GM12878 (cell line): ENCODE measurements at regions not wholly inside any gene's neighbourhood (a gene's known extent, or its start where the extent isn't known, plus 50 kb on each side); places are given as distances from the start of the nearest gene placed in this dataset.

Source experiments
- ATAC-seq: fragments of 200-7000 bp; cut with Tn5 transposase; 3 replicates; pipeline ENCODE4 v1.9.1; 2020; ENCODE audit warnings: mild to moderate bottlenecking, moderate library complexity
- BruUV-seq: library from RNA; stranded (reverse); fragments of 400-500 nt; replicated peaks from 2 replicates; lab custom pipeline; 2021; lab: Mats Ljungman, UMichigan
- CTCF ChIA-PET: fragments of 300-600 bp; sonication (Branson Sonifier 250); formaldehyde crosslinking; extraction: SDS; loops from one replicate; lab custom pipeline; 2021; ENCODE audit warnings: inconsistent platforms; lab: Yijun Ruan, JAX
- POLR2A ChIA-PET: fragments of 350-600 bp; formaldehyde crosslinking; extraction: SDS; loops from one replicate; lab custom pipeline; 2021; ENCODE audit warnings: inconsistent platforms; lab: Charles Lee
- RAD21 ChIA-PET: fragments of 300-600 bp; sonication (Branson Sonifier 250); formaldehyde crosslinking; loops from one replicate; lab custom pipeline; 2023; ENCODE audit warnings: antibody characterized with exemption; ENCODE audit not compliant: unreplicated experiment; lab: Charles Lee
- SMC1A ChIA-PET: fragments of 300-600 bp; sonication (Branson Sonifier 250); formaldehyde crosslinking; loops from one replicate; lab custom pipeline; 2023; ENCODE audit not compliant: unreplicated experiment, uncharacterized antibody; lab: Charles Lee
- DNase-seq: peaks from one replicate; pipeline ENCODE4 v3.0.0-alpha.2; 2011; ENCODE audit warnings: low read depth, low spot score
- FAIRE-seq: peaks from 3 replicates; lab custom pipeline; 2011; peaks lifted over from hg19 to GRCh38; lab: Jason Lieb, UNC
- H2AFZ ChIP-seq: 2 replicates; pipeline ENCODE4 v1.6.0; 2011; ENCODE audit warnings: low read depth, low read length, control low read depth; ENCODE audit not compliant: control insufficient read depth
- H3K27ac ChIP-seq: 2 replicates; pipeline ENCODE4 v1.5.1; 2011; ENCODE audit warnings: control low read depth; ENCODE audit not compliant: control insufficient read depth, insufficient read depth
- H3K27me3 ChIP-seq, 2 experiments: replicated peaks in 1 of 2; 2 replicates each; pipeline versions ENCODE4 v1.6.0 to v1.6.1; 2011; ENCODE audit warnings: low read length in 1 of 2; ENCODE audit not compliant: control insufficient read depth in 2 of 2, insufficient read depth in 2 of 2
- H3K36me3 ChIP-seq, 2 experiments: 2 replicates each; pipeline ENCODE4 v1.5.1; 2011; ENCODE audit warnings: low read length in 1 of 2; ENCODE audit not compliant: control insufficient read depth in 2 of 2, insufficient read depth in 2 of 2
- H3K4me1 ChIP-seq: 2 replicates; pipeline ENCODE4 v1.6.1; 2011; ENCODE audit warnings: mild to moderate bottlenecking, low read length, moderate library complexity, mixed read lengths; ENCODE audit not compliant: control insufficient read depth, insufficient read depth
- H3K4me2 ChIP-seq: 2 replicates; pipeline ENCODE4 v1.6.0; 2011; ENCODE audit warnings: control low read depth; ENCODE audit not compliant: control insufficient read depth, insufficient read depth
- H3K4me3 ChIP-seq: fragments of 200-600 bp; sonication (generic); 2 replicates; pipeline ENCODE4 v1.5.1; 2016
- H3K79me2 ChIP-seq: 2 replicates; pipeline ENCODE4 v1.6.0; 2011; ENCODE audit warnings: low read length; ENCODE audit not compliant: control insufficient read depth, insufficient read depth
- H3K9ac ChIP-seq: 2 replicates; pipeline ENCODE4 v1.8.0; 2011; ENCODE audit warnings: low read length, control low read depth, mixed read lengths; ENCODE audit not compliant: control insufficient read depth, insufficient read depth
- H3K9me3 ChIP-seq: replicated peaks from 3 replicates; pipeline ENCODE4 v1.5.1; 2011; ENCODE audit warnings: mild to moderate bottlenecking, low read length; ENCODE audit not compliant: control insufficient read depth, insufficient read depth
- H4K20me1 ChIP-seq: 2 replicates; pipeline ENCODE4 v1.6.0; 2011; ENCODE audit not compliant: control insufficient read depth, insufficient read depth
- BRCA1 ChIP-seq: IDR thresholded peaks from 2 replicates; pipeline ENCODE4 v1.6.1; 2011; ENCODE audit warnings: low read depth, low read length, improper control_type of control experiment
- IKZF1 ChIP-seq: fragments of 450-650 bp; conservative IDR thresholded peaks from 2 replicates; pipeline ENCODE4 v1.6.1; 2017; ENCODE audit warnings: antibody characterized with exemption, mild to moderate bottlenecking
- KAT2A ChIP-seq: conservative IDR thresholded peaks from 2 replicates; pipeline ENCODE4 v1.6.1; 2011; ENCODE audit warnings: low read depth, low read length; ENCODE audit not compliant: control insufficient read depth
- LARP7 ChIP-seq: fragments of 450-650 bp; IDR thresholded peaks from 2 replicates; pipeline ENCODE4 v1.6.1; 2017; ENCODE audit warnings: mild to moderate bottlenecking
- STAT1 ChIP-seq: fragments of 450-650 bp; conservative IDR thresholded peaks from 2 replicates; pipeline ENCODE4 v1.6.1; 2014; ENCODE audit warnings: antibody characterized with exemption, mild to moderate bottlenecking
- YY1 ChIP-seq: IDR thresholded peaks from 2 replicates; pipeline ENCODE4 v1.6.1; 2011; ENCODE audit warnings: low read depth, mild to moderate bottlenecking, low read length
- WGBS: methylation state at CpG from one replicate; pipeline ENCODE4 v1.1.6; 2016; ENCODE audit warnings: low lambda C conversion rate; ENCODE audit not compliant: insufficient replicate concordance, insufficient coverage; ENCODE audit errors: missing lambda C conversion rate; 5-methylcytosine and 5-hydroxymethylcytosine counted together
- in situ Hi-C: fragments of 300-500 bp; cut with MboI; formaldehyde crosslinking; loops from 9 replicates; pipeline ENCODE4 v1.14.3; 2018; ENCODE audit warnings: mixed read lengths
- intact Hi-C: fragments of 100-400 bp; cut with micrococcal nuclease; formaldehyde crosslinking; loops from one replicate; pipeline ENCODE4 v1.14.2; 2022; ENCODE audit not compliant: unreplicated experiment

DNA sequence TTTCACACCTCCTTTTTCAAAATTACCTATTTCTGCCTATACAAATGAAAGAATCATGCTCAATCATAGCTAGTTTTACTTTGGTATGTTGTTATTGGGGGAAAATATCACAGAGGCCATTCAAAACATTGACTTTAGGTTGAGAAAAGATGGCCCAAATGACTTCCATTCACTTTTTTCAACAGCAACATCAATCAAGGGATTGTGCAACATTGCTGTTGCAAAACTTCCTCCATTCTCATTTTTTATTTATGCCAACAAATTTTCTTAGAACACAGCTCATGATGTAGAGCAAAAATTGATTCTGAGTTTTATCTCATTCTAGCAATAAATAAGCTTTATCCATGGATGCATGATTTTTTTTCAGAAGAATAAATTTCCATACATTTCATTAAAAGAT is 93.6 kb upstream of the RORB start:
- SMC1A ChIA-PET: no interaction called here
- Histone ChIP-seq H3K27me3 (no peaks in the 10 kb centered on the region), H2AFZ (no peak overlapping the region), H4K20me1 (no peaks in the 10 kb centered on the region), H3K9me3 (no peaks in the 10 kb centered on the region), H3K4me3 (no peak overlapping the region), H3K4me2 (no peak overlapping the region), H3K27ac (no peak overlapping the region), H3K4me1 (no peaks in the 10 kb centered on the region), H3K36me3 (no peaks in the 10 kb centered on the region), H3K79me2 (no peaks in the 10 kb centered on the region), H3K9ac (no peak overlapping the region)
- RAD21 ChIA-PET: no interaction called here
- BruUV-seq: no TSS peak
- POLR2A ChIA-PET: no interaction called here
- no peak for ATAC-seq
- DNase-seq: no peak
- FAIRE-seq: no peak
- TF ChIP-seq BRCA1: no peak
- no peak for TF ChIP-seq STAT1
- intact Hi-C loops (no loop called here), in situ Hi-C loops (no loop called here)
- CTCF ChIA-PET: interaction anchor here (0.6 kb wide), 1 partner anchor 721 kb away, joined by 3 read pairs; no protein-coding TSS in a partner anchor

DNA sequence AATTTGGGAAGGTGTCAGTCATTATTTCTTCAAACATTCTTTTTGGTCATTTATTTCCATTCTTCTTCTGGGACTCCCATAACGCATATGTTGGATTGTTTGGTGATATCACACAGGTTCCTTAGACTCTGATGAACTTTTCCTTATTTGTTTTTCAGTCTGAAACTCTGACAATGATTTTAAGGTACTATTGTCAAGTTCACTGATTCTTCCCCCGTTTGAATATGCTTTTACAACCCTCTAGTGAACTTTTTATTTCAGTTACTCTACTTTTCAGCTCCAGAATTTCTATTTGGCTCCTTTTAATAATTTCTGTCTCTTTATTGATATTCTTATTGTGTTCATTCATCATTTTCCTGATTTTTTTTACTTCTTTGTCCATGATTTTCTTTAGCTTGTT is 92.5 kb upstream of the RORB start:
- TF ChIP-seq KAT2A (no peak), LARP7 (no peak), YY1 (no peak), IKZF1 (no peak)
- TF ChIP-seq, all 136 proteins: peak for 0
- H3K9ac ChIP-seq: no peak overlapping the region
- no peak overlapping the region for H2AFZ ChIP-seq
- no peaks in the 10 kb centered on the region for H3K27me3 ChIP-seq
- FAIRE-seq: no peak
- no peaks in the 10 kb centered on the region for H3K36me3 ChIP-seq
- ChIA-PET SMC1A (no interaction called here), RAD21 (no interaction called here), CTCF (no interaction called here), POLR2A (no interaction called here)
- BruUV-seq: no TSS peak
- intact Hi-C loops: no loop called here
- no peak for ATAC-seq
- no peaks in the 10 kb centered on the region for H3K79me2 ChIP-seq
- no peaks in the 10 kb centered on the region for H4K20me1 ChIP-seq
- no peaks in the 10 kb centered on the region for H3K4me1 ChIP-seq
- H3K9me3 ChIP-seq: no peaks in the 10 kb centered on the region
- WGBS: 3% methylated on average over 2 of the region's 2 CpGs
- DNase-seq: no peak
- no peak overlapping the region for H3K4me2 ChIP-seq
- in situ Hi-C loops: no loop called here
- H3K27ac ChIP-seq: no peak overlapping the region
- H3K4me3 ChIP-seq: no peak overlapping the region
